Astrocyte (in vitro differentiated cells and primary cell): ENCODE measurements at regions not wholly inside any gene's neighbourhood (a gene's known extent, or its start where the extent isn't known, plus 50 kb on each side); places are given as distances from the start of the nearest gene placed in this dataset.

Source experiments
- EZH2 ChIP-seq: IDR thresholded peaks from 2 replicates; pipeline ENCODE4 v1.6.1; 2012; ENCODE audit warnings: mild to moderate bottlenecking, low read length, inconsistent platforms; ENCODE audit not compliant: insufficient read depth
- TF ChIP-seq, protein P1 (sequence below): IDR thresholded peaks from 2 replicates; pipeline ENCODE4 v1.5.1; 2011; ENCODE audit warnings: low read depth, mild to moderate bottlenecking, inconsistent platforms, low read length, moderate library complexity; ENCODE audit not compliant: insufficient read depth

DNA sequence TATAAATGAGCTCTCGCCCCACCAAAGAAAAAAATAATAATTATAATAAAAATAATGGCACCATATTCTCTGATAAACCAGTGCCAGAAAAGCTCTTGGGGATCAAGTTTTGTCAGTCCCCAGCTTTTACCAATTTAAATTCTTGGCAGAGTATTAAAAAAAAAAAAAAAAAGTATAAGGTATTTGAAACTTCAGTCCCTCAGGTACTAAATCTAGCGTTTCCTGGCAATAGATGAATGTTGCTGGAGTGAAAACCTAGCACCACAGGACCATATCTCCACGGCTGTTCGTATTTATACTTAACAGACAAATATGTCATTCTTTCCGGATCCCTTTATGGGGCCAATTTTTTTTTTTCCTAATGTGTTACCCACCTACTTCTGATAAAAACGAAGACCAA, 646.2 kb downstream of the CCDC171 start:
- TF ChIP-seq, protein P1, sequence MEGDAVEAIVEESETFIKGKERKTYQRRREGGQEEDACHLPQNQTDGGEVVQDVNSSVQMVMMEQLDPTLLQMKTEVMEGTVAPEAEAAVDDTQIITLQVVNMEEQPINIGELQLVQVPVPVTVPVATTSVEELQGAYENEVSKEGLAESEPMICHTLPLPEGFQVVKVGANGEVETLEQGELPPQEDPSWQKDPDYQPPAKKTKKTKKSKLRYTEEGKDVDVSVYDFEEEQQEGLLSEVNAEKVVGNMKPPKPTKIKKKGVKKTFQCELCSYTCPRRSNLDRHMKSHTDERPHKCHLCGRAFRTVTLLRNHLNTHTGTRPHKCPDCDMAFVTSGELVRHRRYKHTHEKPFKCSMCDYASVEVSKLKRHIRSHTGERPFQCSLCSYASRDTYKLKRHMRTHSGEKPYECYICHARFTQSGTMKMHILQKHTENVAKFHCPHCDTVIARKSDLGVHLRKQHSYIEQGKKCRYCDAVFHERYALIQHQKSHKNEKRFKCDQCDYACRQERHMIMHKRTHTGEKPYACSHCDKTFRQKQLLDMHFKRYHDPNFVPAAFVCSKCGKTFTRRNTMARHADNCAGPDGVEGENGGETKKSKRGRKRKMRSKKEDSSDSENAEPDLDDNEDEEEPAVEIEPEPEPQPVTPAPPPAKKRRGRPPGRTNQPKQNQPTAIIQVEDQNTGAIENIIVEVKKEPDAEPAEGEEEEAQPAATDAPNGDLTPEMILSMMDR, result no peak
- TF ChIP-seq EZH2, result no peak
